NCI-H510A treated with DMSO at 0.1 percent for 48 hours (cell line): ENCODE measurements at regions not wholly inside any gene's neighbourhood (a gene's known extent, or its start where the extent isn't known, plus 50 kb on each side); places are given as distances from the start of the nearest gene placed in this dataset.
A peak's percentile ranks its signal among the peaks of the same experiment; 100 is the strongest.

Experiments
- DNase-seq: peaks from one replicate; lab custom pipeline; 2025; lab: John Stamatoyannopoulos, UW

GRCh38 chr6:4351520-4352321 lies 216.3 kb upstream of the ECI2 start:
- DNase-seq, result no peak

DNA sequence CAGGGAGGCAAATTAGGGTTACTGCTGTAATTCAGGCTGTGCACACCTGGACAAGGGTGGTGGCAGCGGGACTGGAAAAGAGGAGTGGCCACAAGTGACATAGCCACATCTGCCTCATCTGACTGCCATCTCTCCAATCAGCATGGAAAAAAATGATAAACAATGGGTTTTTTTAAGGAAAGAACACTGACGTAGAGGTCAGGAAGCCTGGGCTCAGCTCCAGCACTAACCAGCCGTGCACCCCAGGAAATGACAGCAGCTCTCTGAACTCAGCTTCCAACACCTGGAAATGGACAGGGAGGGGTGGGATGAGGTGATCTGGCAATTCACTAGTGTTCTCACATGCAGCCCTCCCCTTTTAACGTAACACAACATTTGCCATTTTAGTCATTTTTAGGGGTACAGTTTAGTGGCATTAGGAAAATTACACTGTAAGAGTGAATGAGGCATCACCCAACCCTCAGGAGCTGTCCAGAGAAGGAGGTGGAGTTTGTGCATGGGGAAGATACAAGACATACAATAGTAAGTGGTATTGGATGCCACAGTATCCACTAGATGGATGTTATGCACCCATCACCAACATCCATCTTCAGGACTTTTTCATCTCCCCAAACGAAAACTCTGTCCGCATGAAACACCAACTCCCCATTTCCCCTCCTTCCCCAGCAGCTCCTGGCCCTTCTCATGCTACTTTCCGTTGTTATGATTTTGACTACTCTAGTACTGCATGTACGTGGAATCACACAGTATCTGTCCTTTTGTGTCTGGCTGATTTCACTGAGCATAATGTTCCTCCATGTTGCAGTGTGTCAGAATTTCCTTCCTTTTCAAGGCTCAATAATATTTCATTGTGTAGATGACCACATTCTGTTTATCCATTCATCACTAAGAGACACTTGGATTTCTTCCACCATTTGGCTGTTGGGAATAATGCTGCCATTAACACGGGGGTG lies 215.5 kb upstream of the ECI2 start:
- DNase-seq, result no peak

- DNase-seq, result no peak
Observed at GRCh38 chr6:4349931-4350330, 214.6 kb upstream of the ECI2 start.

DNA sequence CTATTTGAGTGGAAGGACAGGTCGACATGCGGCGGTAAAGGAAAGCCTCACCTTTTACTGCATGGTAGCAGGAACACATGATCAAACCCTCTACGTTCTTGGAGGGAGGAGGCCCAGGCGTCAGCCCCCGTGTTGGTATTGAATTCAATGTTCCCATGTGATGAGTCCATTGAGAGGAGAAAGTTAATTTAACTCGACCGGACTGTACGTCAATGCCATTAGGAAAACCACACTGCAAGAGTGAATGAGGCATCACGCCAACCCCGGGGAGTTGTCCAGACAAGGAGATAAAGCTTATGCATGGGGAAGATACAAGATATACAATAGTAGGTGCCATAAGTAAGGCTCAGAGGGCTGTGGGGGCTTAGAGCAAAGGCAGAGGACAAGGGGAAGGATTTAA lies 213.9 kb upstream of the ECI2 start:
- no peak for DNase-seq

DNA sequence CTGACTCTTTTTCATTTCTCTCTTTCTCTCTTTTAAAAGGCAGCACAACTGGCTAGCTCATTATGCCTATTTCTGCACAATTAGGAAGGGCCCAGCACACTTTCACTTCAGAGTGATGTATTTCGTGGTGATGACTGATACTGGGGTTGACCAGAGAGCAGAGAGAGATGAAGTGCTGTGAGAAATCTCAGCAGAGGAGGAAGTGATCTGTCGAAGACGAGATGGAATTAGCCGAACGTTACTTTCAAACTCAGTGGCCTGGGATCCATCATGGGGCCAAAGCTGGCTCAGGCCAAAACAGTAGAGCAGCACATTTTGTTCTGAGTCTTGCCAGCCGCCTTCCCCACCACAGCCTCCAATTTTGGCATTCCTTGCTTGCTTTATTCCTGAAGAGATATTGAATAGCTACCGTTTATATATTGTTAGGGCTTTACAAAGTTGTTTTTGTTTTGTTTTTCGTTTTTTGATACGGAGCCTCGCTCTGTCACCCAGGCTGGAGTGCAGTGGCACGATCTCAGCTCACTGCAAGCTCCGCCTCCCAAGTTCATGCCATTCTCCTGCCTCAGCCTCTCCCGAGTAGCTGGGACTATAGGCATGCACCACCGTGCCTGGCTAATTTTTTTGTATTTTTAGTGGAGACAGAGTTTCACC lies 213.2 kb upstream of the ECI2 start:
- no peak for DNase-seq

GRCh38 chr6:4347877-4348276 lies 212.5 kb upstream of the ECI2 start:
- DNase-seq, result no peak

DNA sequence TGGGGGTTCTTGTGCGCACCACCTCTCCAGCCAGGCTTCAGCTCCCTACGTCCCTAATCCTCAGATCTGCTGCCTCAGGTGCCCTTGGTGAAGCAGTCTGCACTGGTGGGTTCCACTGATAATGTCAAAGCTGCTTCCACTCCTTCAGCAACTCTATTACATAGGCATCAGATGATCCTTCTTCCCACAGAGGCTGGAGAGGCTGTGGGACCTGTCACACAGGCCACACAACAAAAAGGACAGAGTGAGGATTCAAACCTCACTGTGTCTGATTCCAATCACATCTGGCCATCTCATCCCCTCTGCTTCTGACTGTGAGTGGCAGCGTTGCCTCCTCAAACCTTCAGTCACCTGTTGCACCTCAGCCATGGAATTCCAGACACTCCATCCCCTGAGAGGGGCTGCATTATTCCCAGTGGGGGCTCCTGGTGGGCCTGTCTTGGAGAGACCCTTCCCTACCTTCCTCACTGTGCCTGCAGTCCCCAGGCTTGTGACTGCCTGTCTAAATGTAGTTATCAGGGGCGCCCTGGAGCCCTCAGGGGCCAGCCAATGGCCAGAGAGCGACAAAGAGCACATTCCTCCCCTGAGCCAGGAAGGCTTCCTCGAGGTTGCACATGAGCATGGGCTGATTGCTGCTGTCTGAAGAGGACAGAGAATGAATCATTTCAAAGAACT lies 211.4 kb upstream of the ECI2 start:
- no peak for DNase-seq

- DNase-seq, result no peak
Observed at GRCh38 chr6:4345543-4345942, 210.2 kb upstream of the ECI2 start.

DNA sequence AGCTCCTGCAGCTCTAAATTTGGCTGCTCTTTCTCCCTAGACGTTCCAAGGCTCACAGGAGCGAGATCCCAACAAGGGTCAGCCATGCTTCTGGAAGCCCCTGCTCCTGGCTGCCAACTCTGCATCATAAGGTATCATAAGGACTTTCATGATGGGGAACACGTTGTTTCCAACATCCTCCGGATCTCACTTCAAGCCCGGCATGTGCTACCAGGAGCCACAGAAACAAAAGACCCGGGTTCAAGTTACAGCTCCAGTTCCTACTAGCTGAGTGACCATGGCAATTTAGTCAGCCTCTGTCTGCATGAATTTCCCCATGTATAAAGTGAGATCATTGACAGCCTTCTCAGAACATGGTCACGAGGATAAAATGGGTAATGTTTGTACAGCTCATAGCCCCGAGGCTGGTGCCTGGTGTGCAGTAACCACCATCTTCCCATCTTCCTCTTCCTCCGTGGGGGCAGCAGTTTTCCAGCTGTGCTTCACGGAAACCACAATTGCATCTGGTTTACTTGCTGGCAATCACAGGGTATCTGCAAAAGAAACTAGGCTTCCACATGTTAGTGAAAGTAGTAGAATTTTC lies 209.0 kb upstream of the ECI2 start:
- no peak for DNase-seq

- no peak for DNase-seq
Observed at GRCh38 chr6:4342407-4343137, 207.2 kb upstream of the ECI2 start.

GRCh38 chr6:4341078-4341797 lies 205.9 kb upstream of the ECI2 start:
- no peak for DNase-seq

- no peak for DNase-seq
Observed at GRCh38 chr6:4340544-4340943, 205.2 kb upstream of the ECI2 start.

- DNase-seq, result no peak
Observed at GRCh38 chr6:4338884-4339283, 203.5 kb upstream of the ECI2 start.

DNA sequence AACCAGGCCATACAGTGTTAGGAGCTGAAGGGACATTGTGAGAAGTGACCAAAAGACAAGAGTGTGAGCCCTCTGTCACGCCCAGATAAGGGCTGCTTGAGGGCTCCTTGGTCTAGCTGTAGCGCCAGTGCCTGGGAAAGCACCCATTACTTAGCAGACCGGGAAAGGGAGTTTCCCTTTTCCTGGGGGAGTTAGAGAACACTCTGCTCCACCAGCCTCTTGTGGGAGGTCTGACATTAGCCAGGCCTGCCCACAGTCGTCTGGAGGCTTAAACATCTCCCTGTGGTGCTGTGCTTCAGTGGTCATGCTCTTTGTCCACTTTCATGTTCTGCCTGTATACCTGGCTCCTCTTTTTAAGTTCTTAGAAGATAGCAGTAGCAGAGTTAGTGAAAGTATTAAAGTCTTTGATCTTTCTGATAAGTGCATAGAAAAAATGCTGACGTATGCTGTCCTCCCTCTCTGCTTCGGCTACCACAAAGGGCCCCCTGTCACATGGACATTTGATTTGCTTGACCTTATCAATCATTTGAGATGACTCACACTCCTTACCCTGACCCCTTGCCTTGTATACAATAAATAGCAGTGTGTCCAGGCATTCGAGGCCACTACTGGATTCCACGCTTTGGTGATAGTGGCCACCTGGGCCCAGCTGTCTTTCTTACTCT lies 201.5 kb upstream of the ECI2 start:
- no peak for DNase-seq

- no peak for DNase-seq
Observed at GRCh38 chr6:4336084-4336483, 200.7 kb upstream of the ECI2 start.

- peak; percentile 10 for DNase-seq
Observed at GRCh38 chr6:4334158-4334740, 198.9 kb upstream of the ECI2 start.

GRCh38 chr6:4327841-4328240 lies 192.5 kb upstream of the ECI2 start:
- DNase-seq, result no peak

- no peak for DNase-seq
Observed at GRCh38 chr6:4324746-4325145, 189.4 kb upstream of the ECI2 start.

DNA sequence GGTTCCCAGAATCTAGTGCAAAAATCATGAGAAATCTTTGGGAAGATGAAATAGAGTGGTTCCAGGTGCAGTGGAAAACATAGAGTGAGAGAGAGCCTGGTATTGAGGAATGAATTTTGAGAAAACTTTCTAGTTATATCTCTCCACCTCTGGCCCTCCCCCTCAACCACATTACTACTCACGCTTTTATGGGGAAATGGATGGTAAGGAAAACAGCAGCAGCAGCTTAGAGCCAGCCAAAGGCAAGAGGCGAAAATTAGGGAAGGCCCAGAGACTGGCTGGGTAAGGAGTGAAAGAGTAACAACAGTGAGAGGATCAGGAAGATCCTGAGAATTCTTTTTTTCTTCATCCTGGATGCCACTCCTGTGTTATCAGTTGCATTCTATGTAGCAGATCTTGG lies 187.9 kb upstream of the ECI2 start:
- no peak for DNase-seq
